NOMO-1 treated with dmso at 0.1 percent for 144 hours (cell line): ENCODE measurements at regions not wholly inside any gene's neighbourhood (a gene's known extent, or its start where the extent isn't known, plus 50 kb on each side); places are given as distances from the start of the nearest gene placed in this dataset.

Experiments used
- DNase-seq: peaks from one replicate; lab custom pipeline; 2025; ENCODE audit not compliant: unreplicated experiment; lab: John Stamatoyannopoulos, UW

DNA sequence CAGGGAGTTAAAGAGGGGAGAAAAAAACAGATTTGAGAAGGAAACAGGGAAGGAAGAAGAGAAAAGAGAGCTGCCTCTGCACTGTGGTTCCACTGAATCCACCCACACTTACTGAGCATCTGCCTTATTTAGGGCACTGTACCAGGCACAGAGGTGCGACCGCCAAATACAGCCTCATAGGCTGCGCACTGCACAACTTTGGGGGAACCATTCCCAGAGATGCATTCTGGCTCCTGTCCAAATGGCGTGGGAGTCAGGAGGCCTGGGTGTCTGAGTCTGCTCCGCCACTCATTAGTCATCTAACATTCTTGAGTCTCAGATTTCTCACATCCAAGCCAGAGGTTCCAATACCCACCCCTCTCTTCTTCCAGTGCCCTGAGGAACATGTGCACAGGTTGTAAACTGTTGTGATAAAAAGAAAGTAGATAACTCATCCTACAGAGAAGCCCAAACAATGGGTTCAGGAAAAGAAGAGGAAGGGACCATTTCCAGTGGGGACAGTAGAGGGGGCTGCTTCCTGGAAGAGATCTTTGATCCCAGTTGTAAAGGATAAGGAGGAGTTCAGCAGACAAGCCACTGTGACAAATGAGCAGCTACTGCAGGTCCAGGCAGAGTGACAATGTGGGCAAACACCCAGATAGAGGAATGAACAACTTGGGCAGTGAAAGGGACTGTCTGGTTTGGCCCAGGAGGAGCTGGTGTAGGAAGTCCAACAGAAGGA, 254.6 kb downstream of the UACA start:
- DNase-seq = no peak

GRCh38 chr15:70507772-70508371, 255.5 kb downstream of the UACA start:
- peak; percentile 82 for DNase-seq

DNA sequence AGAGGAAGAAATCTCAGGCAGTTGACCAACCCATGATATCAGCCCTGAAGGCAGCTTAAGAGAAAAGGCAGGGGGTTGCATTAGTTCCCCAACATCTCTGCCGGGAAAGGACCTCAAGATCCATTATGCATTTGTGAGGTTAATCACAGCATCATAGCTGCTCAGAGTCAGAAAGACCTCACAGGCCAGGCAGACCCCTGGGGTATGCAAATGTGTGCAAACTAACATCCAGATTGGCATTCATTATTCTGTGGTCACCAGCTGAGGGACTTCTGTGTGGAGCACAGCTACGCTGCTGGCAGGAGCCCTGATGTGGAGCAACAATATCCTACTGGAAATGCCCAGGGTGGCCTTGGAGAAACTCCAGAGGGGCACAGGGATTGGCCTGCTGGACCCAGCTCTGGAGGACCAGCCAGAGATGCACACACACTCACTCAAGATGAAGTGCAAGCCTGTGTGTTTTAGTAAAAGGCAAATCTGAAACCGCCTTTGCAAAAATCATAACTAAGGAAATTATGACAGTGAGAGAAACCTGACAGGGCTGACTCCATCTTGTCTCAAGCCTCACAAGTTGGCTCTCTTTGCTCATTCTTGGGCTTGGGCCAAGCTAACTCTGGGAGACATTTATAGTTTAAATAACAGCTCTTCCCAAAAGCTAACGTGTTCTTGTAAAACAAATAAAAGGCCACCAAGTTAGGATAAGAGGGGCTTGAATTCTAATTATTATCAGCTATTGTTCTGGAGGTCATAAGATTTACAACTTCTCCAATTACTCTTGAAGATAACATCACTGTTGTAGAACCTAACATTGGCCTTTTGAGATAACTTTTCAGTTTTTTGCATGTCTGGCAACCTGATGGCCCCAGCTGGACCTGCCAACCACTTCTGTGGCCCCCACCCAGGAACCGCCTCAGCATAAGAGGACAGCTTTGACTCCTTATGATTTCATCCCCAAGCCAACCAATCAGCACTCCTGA, 257.1 kb downstream of the UACA start:
- no peak for DNase-seq

DNA sequence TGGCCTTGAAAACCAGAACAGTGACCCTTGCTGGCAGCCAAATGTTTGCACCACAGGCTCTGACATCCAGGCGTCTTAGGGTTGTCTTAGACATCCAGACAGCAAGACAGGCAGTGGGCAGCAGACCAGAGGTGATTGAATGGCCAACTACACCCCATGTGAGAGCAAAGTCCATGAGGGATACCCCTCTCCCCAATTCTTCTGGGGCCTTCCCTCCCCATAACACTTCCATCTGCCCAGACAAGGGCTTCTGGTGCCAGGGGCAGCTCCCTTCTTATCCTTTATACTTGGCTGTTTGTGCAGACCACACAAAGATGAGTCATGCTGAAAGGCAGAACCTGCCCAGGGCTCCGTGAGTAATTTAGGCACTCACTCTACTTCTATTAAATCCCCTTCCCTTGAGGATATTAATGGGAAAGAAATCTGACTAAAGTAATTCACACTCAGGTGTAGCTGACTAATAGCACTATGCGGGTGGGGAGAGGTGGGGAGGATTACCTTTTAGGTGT, 257.9 kb downstream of the UACA start:
- peak; percentile 55 for DNase-seq

GRCh38 chr15:70504988-70505387, 258.4 kb downstream of the UACA start:
- no peak for DNase-seq

GRCh38 chr15:70504299-70504951, 258.9 kb downstream of the UACA start:
- DNase-seq = no peak

GRCh38 chr15:70503798-70504298, 259.5 kb downstream of the UACA start:
- DNase-seq = no peak

DNA sequence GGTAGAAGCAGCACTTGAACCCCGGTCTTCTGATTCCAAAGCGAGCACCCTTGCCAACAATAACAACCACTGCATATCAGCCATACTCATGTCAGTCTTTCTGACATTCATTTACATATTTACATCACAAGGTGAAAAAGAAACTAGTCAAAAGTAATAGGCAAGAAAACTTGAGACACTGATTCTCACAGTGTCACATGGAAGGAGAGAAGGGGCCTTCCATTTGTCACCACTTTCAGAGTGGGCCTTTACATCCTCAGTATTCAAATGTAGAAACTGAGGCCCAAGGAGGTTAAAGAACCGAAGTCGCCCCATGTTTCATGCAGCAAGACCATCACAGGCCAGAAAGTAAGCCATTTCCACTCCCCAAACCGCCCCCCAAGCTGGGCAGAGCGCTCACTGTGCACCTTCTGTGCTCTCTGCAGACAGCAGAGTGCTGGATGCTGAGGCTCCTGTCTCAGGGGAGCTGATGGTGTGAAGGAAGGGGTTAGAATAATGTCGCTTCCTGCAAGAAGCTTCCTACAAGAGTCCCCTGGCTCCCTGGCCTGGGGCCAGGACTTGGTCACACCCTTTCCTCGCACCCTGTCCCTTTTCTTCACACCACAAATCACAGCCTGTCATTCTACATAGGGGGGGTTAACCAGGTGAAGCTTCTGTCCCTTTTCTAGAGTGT, 260.1 kb downstream of the UACA start:
- no peak for DNase-seq

DNA sequence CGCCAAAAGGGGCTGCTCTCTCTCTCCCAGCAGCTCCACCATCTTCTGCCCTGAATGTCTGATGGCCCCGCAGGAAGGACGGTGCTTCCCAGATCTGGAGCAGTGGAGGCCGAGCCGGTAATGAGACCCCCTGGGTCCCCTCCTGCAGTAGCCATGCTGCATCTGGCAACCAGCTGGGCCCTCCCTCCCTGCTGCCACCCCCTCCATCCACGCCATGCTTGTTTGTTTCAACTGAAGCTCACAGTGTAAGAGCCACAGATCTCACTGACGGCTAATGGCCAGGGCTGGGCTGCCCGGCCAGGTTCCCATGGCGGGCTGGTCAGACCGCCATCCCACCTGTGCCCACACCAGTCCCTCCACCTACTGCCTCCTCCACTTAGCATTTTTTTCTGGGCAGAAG, 260.8 kb downstream of the UACA start:
- no peak for DNase-seq

- no peak for DNase-seq
These were observed 261.5 kb downstream of the UACA start for GRCh38 chr15:70501849-70502248.

GRCh38 chr15:70501121-70501727, 262.1 kb downstream of the UACA start:
- no peak for DNase-seq

- no peak for DNase-seq
These were observed 263.6 kb downstream of the UACA start for GRCh38 chr15:70499791-70500190.

DNA sequence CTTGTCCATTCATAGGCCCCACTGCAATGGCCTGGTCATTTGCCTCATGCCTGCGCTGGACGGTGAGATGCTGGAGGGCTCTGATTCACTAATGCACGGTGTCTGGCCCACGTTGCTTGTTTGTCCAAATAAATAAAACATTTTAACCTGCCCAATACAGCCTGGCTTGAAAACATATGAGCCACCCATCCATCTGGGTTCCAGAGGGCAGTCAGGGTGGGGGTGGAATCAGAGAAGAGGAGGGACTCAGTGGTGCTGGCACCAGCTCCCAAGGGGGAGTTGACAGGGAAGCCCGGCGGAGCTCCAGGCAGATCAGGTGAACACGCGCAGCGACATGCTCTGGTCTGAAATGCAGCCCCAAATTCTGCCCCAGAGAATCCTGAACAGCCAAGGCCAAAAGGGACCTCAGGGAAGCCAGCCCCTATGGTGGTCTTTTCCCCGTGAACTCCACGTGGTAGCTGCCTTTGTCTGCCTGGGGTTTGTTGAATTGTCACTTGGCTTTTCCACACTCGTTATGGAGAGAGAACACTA, 265.2 kb downstream of the UACA start:
- no peak for DNase-seq

- DNase-seq = no peak
These were observed 265.7 kb downstream of the UACA start for GRCh38 chr15:70497661-70498060.

DNA sequence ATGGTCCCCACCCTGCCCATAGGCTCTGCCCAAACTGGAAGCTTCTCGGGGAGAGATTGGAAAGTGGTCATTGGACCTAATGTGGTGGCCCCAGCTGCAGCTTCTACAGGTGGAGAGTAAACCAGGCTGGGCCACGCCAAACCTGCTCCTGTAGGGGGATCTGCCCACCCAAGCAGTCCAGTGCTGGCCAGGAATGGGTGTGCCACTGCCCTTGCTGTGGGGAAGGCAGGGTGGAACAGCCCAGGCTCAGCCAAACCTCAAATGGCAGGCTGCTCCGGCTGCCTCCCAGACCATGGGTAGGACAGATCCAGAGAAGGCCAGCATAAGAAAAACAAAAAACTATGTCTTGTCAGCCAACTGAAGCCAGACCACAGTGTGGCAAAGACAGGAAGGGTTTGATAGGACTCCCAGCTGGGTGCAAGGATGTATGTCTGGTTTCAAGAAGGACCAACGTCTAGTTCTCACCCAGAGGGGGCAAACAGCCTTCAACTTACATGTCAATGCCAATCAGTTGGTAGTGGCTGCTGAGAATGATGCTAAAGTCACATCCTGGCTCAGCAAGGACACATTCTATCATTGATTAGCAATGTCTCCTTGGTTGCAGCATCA, 267.3 kb downstream of the UACA start:
- no peak for DNase-seq

GRCh38 chr15:70494852-70495571, 268.3 kb downstream of the UACA start:
- DNase-seq = no peak

DNA sequence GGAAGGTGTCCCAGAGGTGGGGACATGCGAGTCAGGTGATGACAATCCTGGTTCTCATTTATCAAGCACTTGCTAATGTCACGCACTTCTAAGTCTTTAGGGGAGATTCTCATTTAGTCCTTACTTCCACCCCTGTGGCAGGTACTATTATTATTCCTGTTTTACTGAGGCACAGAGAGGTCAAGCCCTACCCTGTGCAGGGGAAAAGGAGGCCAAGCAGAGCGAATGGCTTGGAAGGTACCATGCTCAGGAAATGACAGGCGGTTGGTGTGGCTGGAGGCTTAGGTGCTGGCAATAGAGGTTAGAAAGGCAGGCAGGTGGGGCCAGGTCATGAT, 268.9 kb downstream of the UACA start:
- DNase-seq = no peak

DNA sequence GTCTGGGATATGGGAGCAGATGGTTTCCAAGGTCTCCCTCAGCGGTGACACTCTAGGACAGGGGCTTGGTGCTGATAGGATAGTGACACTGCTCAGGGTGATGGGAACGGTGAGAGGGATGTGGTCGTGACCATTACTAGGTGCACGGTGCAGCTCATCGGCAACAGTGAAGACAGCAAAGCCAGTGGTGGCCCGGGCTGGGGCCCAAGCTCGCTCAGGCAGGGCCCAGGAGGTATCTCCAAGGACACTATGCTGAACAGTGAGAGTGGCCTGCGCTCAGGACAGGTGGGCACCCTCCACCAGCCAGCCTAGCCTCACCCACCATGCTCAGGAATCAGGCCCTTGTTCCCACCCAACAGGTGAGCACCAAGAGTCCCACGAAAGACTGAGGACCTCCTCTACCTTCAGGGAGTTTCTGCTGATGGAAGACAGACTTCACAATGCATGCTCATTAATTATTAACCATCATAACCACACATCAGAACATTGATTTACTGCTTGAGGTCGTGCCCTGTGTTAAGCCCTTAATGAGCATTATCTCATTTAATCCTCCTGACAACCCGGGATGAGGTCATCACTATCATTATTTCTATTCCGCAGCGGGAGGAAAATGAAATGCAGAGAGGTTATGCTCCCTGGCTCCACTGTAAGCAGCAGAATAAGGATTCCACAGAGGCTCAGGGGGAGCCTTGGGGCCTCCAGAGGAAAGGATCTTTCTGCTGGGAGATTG, 269.4 kb downstream of the UACA start:
- DNase-seq = no peak
